Astrocyte (in vitro differentiated cells and primary cell): ENCODE measurements at regions not wholly inside any gene's neighbourhood (a gene's known extent, or its start where the extent isn't known, plus 50 kb on each side); places are given as distances from the start of the nearest gene placed in this dataset.
A peak's percentile ranks its signal among the peaks of the same experiment; 100 is the strongest.

Experiments
- DNase-seq: peaks from one replicate; pipeline ENCODE4 v3.0.0-alpha.2; 2010; ENCODE audit warnings: low read depth
- FAIRE-seq: peaks from 2 replicates; lab custom pipeline; 2011; peaks lifted over from hg19 to GRCh38; lab: Jason Lieb, UNC
- H2AFZ ChIP-seq: 2 replicates; pipeline ENCODE4 v1.6.0; 2012; ENCODE audit warnings: low read depth, low read length, inconsistent platforms
- H3K27ac ChIP-seq: 2 replicates; pipeline ENCODE4 v1.5.1; 2011; ENCODE audit warnings: low read depth, low read length, inconsistent platforms
- H3K27me3 ChIP-seq: 2 replicates; pipeline ENCODE4 v1.6.0; 2011; ENCODE audit warnings: low read length, inconsistent platforms; ENCODE audit not compliant: insufficient read depth
- H3K36me3 ChIP-seq: 2 replicates; pipeline ENCODE4 v1.5.1; 2011; ENCODE audit warnings: low read length, inconsistent platforms; ENCODE audit not compliant: insufficient read depth
- H3K4me1 ChIP-seq: 2 replicates; pipeline ENCODE4 v1.5.1; 2011; ENCODE audit warnings: low read length, inconsistent platforms; ENCODE audit not compliant: insufficient read depth
- H3K4me2 ChIP-seq: 2 replicates; pipeline ENCODE4 v1.6.0; 2012; ENCODE audit warnings: low read length, inconsistent platforms
- H3K4me3 ChIP-seq: 2 replicates; pipeline ENCODE4 v1.5.1; 2011; ENCODE audit warnings: low read depth, mild to moderate bottlenecking, low read length, inconsistent platforms; ENCODE audit not compliant: insufficient read depth
- H3K79me2 ChIP-seq: 2 replicates; pipeline ENCODE4 v1.6.0; 2012; ENCODE audit warnings: mild to moderate bottlenecking, low read length, inconsistent platforms; ENCODE audit not compliant: insufficient read depth
- H3K9ac ChIP-seq: 2 replicates; pipeline ENCODE4 v1.6.0; 2012; ENCODE audit warnings: mild to moderate bottlenecking, low read length, inconsistent platforms
- H3K9me3 ChIP-seq: 2 replicates; pipeline ENCODE4 v1.5.1; 2012; ENCODE audit warnings: low read depth, mild to moderate bottlenecking, low read length, inconsistent platforms; ENCODE audit not compliant: insufficient read depth
- H4K20me1 ChIP-seq: 2 replicates; pipeline ENCODE4 v1.6.0; 2012; ENCODE audit warnings: low read length, inconsistent platforms; ENCODE audit not compliant: insufficient read depth
- H3K27ac Mint-ChIP-seq: one replicate; pipeline ENCODE4 v1.8.0; 2021; ENCODE audit warnings: mild to moderate bottlenecking, mixed read lengths; ENCODE audit not compliant: unreplicated experiment
- H3K27me3 Mint-ChIP-seq: one replicate; pipeline ENCODE4 v1.8.0; 2021; ENCODE audit warnings: low read depth, mixed read lengths; ENCODE audit not compliant: unreplicated experiment
- H3K36me3 Mint-ChIP-seq: one replicate; pipeline ENCODE4 v1.8.0; 2021; ENCODE audit warnings: low read depth, mixed read lengths; ENCODE audit not compliant: unreplicated experiment
- H3K4me1 Mint-ChIP-seq: one replicate; pipeline ENCODE4 v1.8.0; 2021; ENCODE audit warnings: low read depth, mixed read lengths; ENCODE audit not compliant: unreplicated experiment
- H3K4me3 Mint-ChIP-seq: one replicate; pipeline ENCODE4 v1.8.0; 2021; ENCODE audit warnings: mild to moderate bottlenecking, moderate library complexity, mixed read lengths; ENCODE audit not compliant: unreplicated experiment
- H3K9me3 Mint-ChIP-seq: one replicate; pipeline ENCODE4 v1.8.0; 2021; ENCODE audit warnings: mild to moderate bottlenecking, mixed read lengths; ENCODE audit not compliant: unreplicated experiment
- CTCF ChIP-seq: IDR thresholded peaks from 2 replicates; pipeline ENCODE4 v1.5.1; 2011; ENCODE audit warnings: low read depth, mild to moderate bottlenecking, inconsistent platforms, low read length, moderate library complexity; ENCODE audit not compliant: insufficient read depth
- EZH2 ChIP-seq: IDR thresholded peaks from 2 replicates; pipeline ENCODE4 v1.6.1; 2012; ENCODE audit warnings: mild to moderate bottlenecking, low read length, inconsistent platforms; ENCODE audit not compliant: insufficient read depth

- H3K79me2 ChIP-seq: no peaks in the 10 kb centered on the region
- no peaks in the 10 kb centered on the region for H3K9me3 ChIP-seq
- no peaks in the 10 kb centered on the region for H3K27me3 ChIP-seq
- H3K9ac ChIP-seq: no peak overlapping the region
- peaks cover 4% of the 10 kb centered on the region for H3K36me3 Mint-ChIP-seq
- TF ChIP-seq EZH2 (no peak), CTCF (no peak)
- H3K4me1 ChIP-seq: no peaks in the 10 kb centered on the region
- H3K36me3 ChIP-seq: no peaks in the 10 kb centered on the region
- FAIRE-seq (no peak), DNase-seq (no peak)
- peaks cover 12% of the 10 kb centered on the region for H3K27me3 Mint-ChIP-seq
- H3K4me3 Mint-ChIP-seq: no peak overlapping the region
- no peaks in the 10 kb centered on the region for H4K20me1 ChIP-seq
- H3K9me3 Mint-ChIP-seq: no peaks in the 10 kb centered on the region
- no peak overlapping the region for H2AFZ ChIP-seq
- no peak overlapping the region for H3K4me3 ChIP-seq
- H3K27ac ChIP-seq: no peak overlapping the region
- no peak overlapping the region for H3K4me2 ChIP-seq
- H3K27ac Mint-ChIP-seq: no peak overlapping the region
- no peaks in the 10 kb centered on the region for H3K4me1 Mint-ChIP-seq
Measured at GRCh38 chr7:4603843-4604231, 78.3 kb upstream of the FOXK1 start.

GRCh38 chr7:4604456-4604940 is 77.6 kb upstream of the FOXK1 start:
- Mint-ChIP-seq H3K36me3 (peaks cover 4% of the 10 kb centered on the region), H3K27me3 (peaks cover 12% of the 10 kb centered on the region), H3K4me3 (no peak overlapping the region), H3K4me1 (no peaks in the 10 kb centered on the region), H3K27ac (no peak overlapping the region), H3K9me3 (no peaks in the 10 kb centered on the region)
- H3K27ac ChIP-seq: no peak overlapping the region
- H2AFZ ChIP-seq: no peak overlapping the region
- H3K36me3 ChIP-seq: no peaks in the 10 kb centered on the region
- H4K20me1 ChIP-seq: no peaks in the 10 kb centered on the region
- FAIRE-seq: no peak
- H3K4me2 ChIP-seq: no peak overlapping the region
- no peaks in the 10 kb centered on the region for H3K27me3 ChIP-seq
- DNase-seq: no peak
- H3K9ac ChIP-seq: no peak overlapping the region
- H3K9me3 ChIP-seq: no peaks in the 10 kb centered on the region
- H3K79me2 ChIP-seq: no peaks in the 10 kb centered on the region
- no peak for TF ChIP-seq CTCF
- no peak for TF ChIP-seq EZH2
- H3K4me3 ChIP-seq: no peak overlapping the region
- H3K4me1 ChIP-seq: no peaks in the 10 kb centered on the region

- Histone ChIP-seq H3K79me2 (no peaks in the 10 kb centered on the region), H4K20me1 (no peaks in the 10 kb centered on the region), H3K27me3 (no peaks in the 10 kb centered on the region), H3K9me3 (no peaks in the 10 kb centered on the region), H3K27ac (no peak overlapping the region), H3K9ac (no peak overlapping the region), H3K4me3 (no peak overlapping the region), H3K4me2 (peak overlapping the region; percentile 72), H3K4me1 (no peaks in the 10 kb centered on the region), H2AFZ (peak overlapping the region; percentile 47), H3K36me3 (no peaks in the 10 kb centered on the region)
- H3K36me3 Mint-ChIP-seq: peaks cover 4% of the 10 kb centered on the region
- peaks cover 12% of the 10 kb centered on the region for H3K27me3 Mint-ChIP-seq
- TF ChIP-seq CTCF (no peak), EZH2 (no peak)
- FAIRE-seq (no peak), DNase-seq (peak; percentile 14)
- H3K9me3 Mint-ChIP-seq: no peaks in the 10 kb centered on the region
- no peak overlapping the region for H3K27ac Mint-ChIP-seq
- H3K4me1 Mint-ChIP-seq: no peaks in the 10 kb centered on the region
- H3K4me3 Mint-ChIP-seq: peak overlapping the region; percentile 22
Measured at GRCh38 chr7:4606797-4607196, 75.3 kb upstream of the FOXK1 start.
